Caco-2 (cell line): ENCODE measurements at regions not wholly inside any gene's neighbourhood (a gene's known extent, or its start where the extent isn't known, plus 50 kb on each side); places are given as distances from the start of the nearest gene placed in this dataset.

Source experiments
- BruUV-seq: library from RNA; stranded (reverse); fragments of 400-500 nt; replicated peaks from 2 replicates; lab custom pipeline; 2021; lab: Mats Ljungman, UMichigan
- CTCF ChIA-PET: fragments of 300-600 bp; sonication (Branson Sonifier 250); formaldehyde crosslinking; loops from one replicate; lab custom pipeline; 2022; ENCODE audit warnings: antibody characterized with exemption; lab: Charles Lee
- POLR2A ChIA-PET: fragments of 300-600 bp; sonication (Branson Sonifier 250); formaldehyde crosslinking; loops from one replicate; lab custom pipeline; 2022; ENCODE audit warnings: antibody characterized with exemption; lab: Charles Lee
- DNase-seq, 2 experiments: peaks; one replicate each; pipeline versions ENCODE4 v3.0.0 to v3.0.0-alpha.2; 2020 to 2022
- H3K27me3 ChIP-seq: replicated peaks from 2 replicates; pipeline ENCODE4 v1.6.0; 2011; ENCODE audit warnings: low read length; ENCODE audit not compliant: control insufficient read depth, insufficient read depth
- H3K36me3 ChIP-seq: 2 replicates; pipeline ENCODE4 v1.5.1; 2011; ENCODE audit warnings: low read length; ENCODE audit not compliant: control insufficient read depth, insufficient read depth
- H3K4me1 ChIP-seq: fragments of 250-450 bp; sonication (Bioruptor Pico); 2 replicates; pipeline ENCODE4 v1.5.1; 2020; ENCODE audit warnings: mild to moderate bottlenecking
- H3K4me3 ChIP-seq: 2 replicates; pipeline ENCODE4 v1.5.1; 2011; ENCODE audit warnings: low read depth, mild to moderate bottlenecking, control low read depth, low read length
- H3K9me3 ChIP-seq: fragments of 250-450 bp; sonication (Bioruptor Pico); 2 replicates; pipeline ENCODE4 v1.5.1; 2020; ENCODE audit warnings: mild to moderate bottlenecking, moderate library complexity
- H3K27ac Mint-ChIP-seq: one replicate; pipeline ENCODE4 v1.8.0; 2022; ENCODE audit warnings: mixed read lengths; ENCODE audit not compliant: unreplicated experiment
- H3K27me3 Mint-ChIP-seq: one replicate; pipeline ENCODE4 v1.8.0; 2022; ENCODE audit warnings: mixed read lengths; ENCODE audit not compliant: insufficient read depth, unreplicated experiment
- H3K36me3 Mint-ChIP-seq: one replicate; pipeline ENCODE4 v1.8.0; 2022; ENCODE audit warnings: mild to moderate bottlenecking, mixed read lengths; ENCODE audit not compliant: insufficient read depth, unreplicated experiment
- H3K4me1 Mint-ChIP-seq: one replicate; pipeline ENCODE4 v1.8.0; 2022; ENCODE audit warnings: low read depth, mixed read lengths; ENCODE audit not compliant: unreplicated experiment
- H3K4me3 Mint-ChIP-seq: one replicate; pipeline ENCODE4 v1.8.0; 2022; ENCODE audit warnings: mild to moderate bottlenecking, moderate library complexity, mixed read lengths; ENCODE audit not compliant: unreplicated experiment
- H3K9me3 Mint-ChIP-seq: one replicate; pipeline ENCODE4 v1.8.0; 2022; ENCODE audit warnings: mixed read lengths; ENCODE audit not compliant: unreplicated experiment
- intact Hi-C: fragments of 100-400 bp; cut with micrococcal nuclease; formaldehyde crosslinking; loops from one replicate; pipeline ENCODE4 v1.10.0; 2022; ENCODE audit not compliant: unreplicated experiment
- TF ChIP-seq, protein P1 (sequence below), 2 experiments: fragments of 200-600 bp in 1 of 2; IDR thresholded peaks; 1 replicate in 1 of 2; 2 replicates in 1 of 2; pipeline versions ENCODE4 v1.5.1 to v1.8.0; 2011 to 2022; ENCODE audit warnings: antibody characterized with exemption in 1 of 2, control low read depth in 1 of 2, inconsistent platforms in 1 of 2, low read depth in 1 of 2, low read length in 1 of 2, mild to moderate bottlenecking in 1 of 2, moderate library complexity in 1 of 2; ENCODE audit not compliant: insufficient read depth in 1 of 2, severe bottlenecking in 1 of 2, unreplicated experiment in 1 of 2

DNA sequence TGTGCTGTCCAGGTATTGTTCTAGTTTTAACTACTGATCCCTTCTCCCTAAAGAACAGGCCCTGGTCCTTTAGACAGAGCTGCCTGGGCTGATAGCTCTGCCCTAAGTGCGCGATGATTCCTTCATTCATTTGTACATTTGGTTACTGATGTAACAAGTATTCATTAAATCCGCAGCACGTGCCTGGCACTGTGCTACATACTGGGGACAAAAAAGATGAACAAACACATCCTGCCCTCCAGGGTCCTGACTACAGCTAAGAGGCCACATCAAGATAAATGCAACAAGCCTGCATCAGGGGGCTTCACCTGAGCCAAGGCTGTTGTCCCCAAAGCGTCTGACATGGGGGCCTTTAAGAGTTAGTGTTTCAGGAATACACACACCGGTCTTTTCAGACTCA lies 99.0 kb upstream of the PODXL start:
- H3K9me3 ChIP-seq: no peaks in the 10 kb centered on the region

DNA sequence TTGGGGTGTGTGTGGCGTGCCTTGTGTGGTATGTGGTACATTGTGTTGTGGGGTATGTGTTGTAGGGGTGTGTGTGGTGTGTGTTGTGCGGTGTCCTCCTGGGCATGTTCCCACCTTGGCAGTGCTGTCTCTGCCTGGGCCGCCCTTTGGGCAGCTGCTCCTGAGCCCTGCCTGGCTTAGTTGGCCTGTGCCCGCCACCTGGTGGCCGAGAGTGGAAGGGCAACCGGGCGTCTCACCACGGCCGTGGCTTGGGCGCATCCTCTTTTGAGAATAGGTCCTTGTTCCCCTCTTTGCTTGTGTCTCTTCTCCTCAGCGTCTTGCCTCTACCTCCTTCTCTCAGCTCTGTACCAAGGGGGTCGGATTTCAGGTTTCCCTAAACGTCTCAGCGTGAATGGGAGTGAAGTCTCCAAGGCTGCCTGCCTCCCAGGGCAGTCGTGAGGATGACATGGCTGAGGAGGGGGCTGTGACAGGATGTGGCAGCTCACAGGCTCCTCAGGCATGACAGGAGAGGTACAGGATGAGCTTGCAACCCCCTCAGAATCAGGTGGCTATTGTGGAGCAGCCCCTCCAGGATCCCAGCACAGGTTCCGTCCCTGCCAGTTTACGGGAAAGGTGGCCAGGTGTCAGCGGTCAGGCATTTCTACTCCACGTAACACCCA lies 98.4 kb upstream of the PODXL start:
- Mint-ChIP-seq H3K4me1 (peaks cover 13% of the 10 kb centered on the region), H3K27me3 (no peaks in the 10 kb centered on the region), H3K9me3 (peaks cover 11% of the 10 kb centered on the region), H3K27ac (peak overlapping the region; percentile 77), H3K36me3 (peaks cover 23% of the 10 kb centered on the region), H3K4me3 (peak overlapping the region; percentile 86)
- no peaks in the 10 kb centered on the region for H3K27me3 ChIP-seq
- H3K9me3 ChIP-seq: no peaks in the 10 kb centered on the region
- H3K36me3 ChIP-seq: no peaks in the 10 kb centered on the region
- H3K4me1 ChIP-seq: peaks cover 41% of the 10 kb centered on the region
- intact Hi-C loops: loop anchor here (1.0 kb wide), 3 partner anchors 109 to 146 kb away; no protein-coding TSS in a partner anchor
- POLR2A ChIA-PET: interaction anchor here (1.1 to 1.4 kb wide), 2 partner anchors 69 to 101 kb away, joined by 4 to 5 read pairs; no protein-coding TSS in a partner anchor
- TF ChIP-seq, protein P1, sequence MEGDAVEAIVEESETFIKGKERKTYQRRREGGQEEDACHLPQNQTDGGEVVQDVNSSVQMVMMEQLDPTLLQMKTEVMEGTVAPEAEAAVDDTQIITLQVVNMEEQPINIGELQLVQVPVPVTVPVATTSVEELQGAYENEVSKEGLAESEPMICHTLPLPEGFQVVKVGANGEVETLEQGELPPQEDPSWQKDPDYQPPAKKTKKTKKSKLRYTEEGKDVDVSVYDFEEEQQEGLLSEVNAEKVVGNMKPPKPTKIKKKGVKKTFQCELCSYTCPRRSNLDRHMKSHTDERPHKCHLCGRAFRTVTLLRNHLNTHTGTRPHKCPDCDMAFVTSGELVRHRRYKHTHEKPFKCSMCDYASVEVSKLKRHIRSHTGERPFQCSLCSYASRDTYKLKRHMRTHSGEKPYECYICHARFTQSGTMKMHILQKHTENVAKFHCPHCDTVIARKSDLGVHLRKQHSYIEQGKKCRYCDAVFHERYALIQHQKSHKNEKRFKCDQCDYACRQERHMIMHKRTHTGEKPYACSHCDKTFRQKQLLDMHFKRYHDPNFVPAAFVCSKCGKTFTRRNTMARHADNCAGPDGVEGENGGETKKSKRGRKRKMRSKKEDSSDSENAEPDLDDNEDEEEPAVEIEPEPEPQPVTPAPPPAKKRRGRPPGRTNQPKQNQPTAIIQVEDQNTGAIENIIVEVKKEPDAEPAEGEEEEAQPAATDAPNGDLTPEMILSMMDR (IDR thresholded peaks at IDR 0.05; ENCODE audit: insufficient read depth in 1 of 2, low read depth in 1 of 2, low read length in 1 of 2, severe bottlenecking in 1 of 2, unreplicated experiment in 1 of 2): peak; percentile 96 to 97
- H3K4me3 ChIP-seq: no peak overlapping the region
- DNase-seq: peak; percentile 95
- no TSS peak for BruUV-seq
- CTCF ChIA-PET: interaction anchor here (0.6 to 2.5 kb wide), 8 partner anchors 24 to 147 kb away, joined by 3 to 20 read pairs (median 6); no protein-coding TSS in a partner anchor

More for the DNA sequence above, 99.0 kb upstream of the PODXL start:
- Histone ChIP-seq H3K36me3 (no peaks in the 10 kb centered on the region), H3K27me3 (no peaks in the 10 kb centered on the region), H3K4me3 (no peak overlapping the region), H3K4me1 (peaks cover 34% of the 10 kb centered on the region)
- Mint-ChIP-seq H3K4me3 (no peak overlapping the region), H3K9me3 (peaks cover 11% of the 10 kb centered on the region), H3K4me1 (peaks cover 13% of the 10 kb centered on the region), H3K27ac (no peak overlapping the region), H3K27me3 (no peaks in the 10 kb centered on the region), H3K36me3 (peaks cover 23% of the 10 kb centered on the region)
- ChIA-PET POLR2A (interaction anchor here (1.1 to 1.4 kb wide), 2 partner anchors 69 to 101 kb away, joined by 4 to 5 read pairs; no protein-coding TSS in a partner anchor), CTCF (interaction anchor here (1.3 to 2.5 kb wide), 4 partner anchors 30 to 146 kb away, joined by 6 to 20 read pairs (median 12); no protein-coding TSS in a partner anchor)
- intact Hi-C loops: no loop called here
- no peak for DNase-seq
- no TSS peak for BruUV-seq
- TF ChIP-seq, protein P1 (IDR thresholded peaks at IDR 0.05; ENCODE audit: insufficient read depth in 1 of 2, low read depth in 1 of 2, low read length in 1 of 2, severe bottlenecking in 1 of 2, unreplicated experiment in 1 of 2): no peak

DNA sequence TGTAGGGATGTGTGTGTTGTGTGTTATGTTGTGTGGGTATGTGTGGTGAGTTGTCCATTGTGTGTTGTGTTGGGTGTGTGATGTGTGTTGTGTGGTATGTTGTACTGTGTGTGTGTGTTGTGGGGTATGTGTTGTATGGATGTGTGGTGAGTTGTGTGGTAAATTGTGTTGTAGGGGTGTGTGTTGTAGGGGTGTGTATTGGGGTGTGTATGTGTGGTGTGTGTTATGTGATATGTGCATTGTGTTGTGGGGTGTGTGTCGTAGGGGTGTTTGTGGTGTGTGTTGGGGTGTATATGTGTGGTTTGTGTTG lies 97.8 kb upstream of the PODXL start:
- TF ChIP-seq, protein P1 (IDR thresholded peaks at IDR 0.05; ENCODE audit: insufficient read depth in 1 of 2, low read depth in 1 of 2, low read length in 1 of 2, severe bottlenecking in 1 of 2, unreplicated experiment in 1 of 2): no peak
- H3K27me3 ChIP-seq: no peaks in the 10 kb centered on the region
- H3K4me3 ChIP-seq: peak overlapping the region; percentile 35
- Mint-ChIP-seq H3K27me3 (no peaks in the 10 kb centered on the region), H3K27ac (peak overlapping the region; percentile 77), H3K36me3 (peaks cover 20% of the 10 kb centered on the region), H3K9me3 (peaks cover 11% of the 10 kb centered on the region), H3K4me3 (peak overlapping the region; percentile 86), H3K4me1 (peaks cover 13% of the 10 kb centered on the region)
- peaks cover 47% of the 10 kb centered on the region for H3K4me1 ChIP-seq
- H3K36me3 ChIP-seq: no peaks in the 10 kb centered on the region
- ChIA-PET CTCF (interaction anchor here (0.6 to 2.5 kb wide), 6 partner anchors 28 to 146 kb away, joined by 3 to 20 read pairs (median 6); no protein-coding TSS in a partner anchor), POLR2A (no interaction called here)
- BruUV-seq: no TSS peak
- intact Hi-C loops: loop anchor here (1.0 kb wide), 3 partner anchors 109 to 146 kb away; no protein-coding TSS in a partner anchor
- H3K9me3 ChIP-seq: no peaks in the 10 kb centered on the region
- DNase-seq: no peak
